HG03095 (cell line): ENCODE measurements at regions not wholly inside any gene's neighbourhood (a gene's known extent, or its start where the extent isn't known, plus 50 kb on each side); places are given as distances from the start of the nearest gene placed in this dataset.
A peak's percentile ranks its signal among the peaks of the same experiment; 100 is the strongest.

Source experiments
- ATAC-seq: cut with Tn5 transposase; IDR thresholded peaks from one replicate; pipeline ENCODE4 v1.9.1; 2021; ENCODE audit warnings: moderate library complexity; ENCODE audit not compliant: unreplicated experiment

- ATAC-seq = no peak
Observed at GRCh38 chr4:142960867-142961644, 115.0 kb upstream of the INPP4B start.

- ATAC-seq = no peak
Observed at GRCh38 chr4:142961866-142962265, 115.8 kb upstream of the INPP4B start.

GRCh38 chr4:142974328-142974727 lies 128.2 kb upstream of the INPP4B start:
- no peak for ATAC-seq

- no peak for ATAC-seq
Observed at GRCh38 chr4:142975618-142976017, 129.5 kb upstream of the INPP4B start.

GRCh38 chr4:142976482-142976881 lies 130.4 kb upstream of the INPP4B start:
- no peak for ATAC-seq

- no peak for ATAC-seq
Observed at GRCh38 chr4:142977182-142977581, 131.1 kb upstream of the INPP4B start.

- no peak for ATAC-seq
Observed at GRCh38 chr4:142983065-142983464, 137.0 kb upstream of the INPP4B start.

GRCh38 chr4:142983589-142983988 lies 137.5 kb upstream of the INPP4B start:
- no peak for ATAC-seq

GRCh38 chr4:142984871-142985585 lies 138.9 kb upstream of the INPP4B start:
- no peak for ATAC-seq

GRCh38 chr4:143016171-143016570 lies 168.5 kb upstream of the USP38 start:
- ATAC-seq = no peak

GRCh38 chr4:143017210-143017609 lies 167.5 kb upstream of the USP38 start:
- ATAC-seq = no peak

GRCh38 chr4:143019351-143019750 lies 165.4 kb upstream of the USP38 start:
- ATAC-seq = no peak

GRCh38 chr4:143021384-143021783 lies 163.3 kb upstream of the USP38 start:
- peak; percentile 87 for ATAC-seq

- ATAC-seq = no peak
Observed at GRCh38 chr4:143023239-143023918, 161.3 kb upstream of the USP38 start.

- ATAC-seq = no peak
Observed at GRCh38 chr4:143025081-143025704, 159.5 kb upstream of the USP38 start.

- ATAC-seq = no peak
Observed at GRCh38 chr4:143026459-143027170, 158.1 kb upstream of the USP38 start.

- no peak for ATAC-seq
Observed at GRCh38 chr4:143035661-143036060, 149.1 kb upstream of the USP38 start.

- ATAC-seq = no peak
Observed at GRCh38 chr4:143036443-143036842, 148.3 kb upstream of the USP38 start.

GRCh38 chr4:143046454-143046853 lies 138.3 kb upstream of the USP38 start:
- no peak for ATAC-seq

- no peak for ATAC-seq
Observed at GRCh38 chr4:143046906-143047305, 137.8 kb upstream of the USP38 start.

- no peak for ATAC-seq
Observed at GRCh38 chr4:143054971-143055370, 129.7 kb upstream of the USP38 start.
